ENCODE measurements at regions not wholly inside any gene's neighbourhood (a gene's known extent, or its start where the extent isn't known, plus 50 kb on each side); places are given as distances from the start of the nearest gene placed in this dataset.

DNA sequence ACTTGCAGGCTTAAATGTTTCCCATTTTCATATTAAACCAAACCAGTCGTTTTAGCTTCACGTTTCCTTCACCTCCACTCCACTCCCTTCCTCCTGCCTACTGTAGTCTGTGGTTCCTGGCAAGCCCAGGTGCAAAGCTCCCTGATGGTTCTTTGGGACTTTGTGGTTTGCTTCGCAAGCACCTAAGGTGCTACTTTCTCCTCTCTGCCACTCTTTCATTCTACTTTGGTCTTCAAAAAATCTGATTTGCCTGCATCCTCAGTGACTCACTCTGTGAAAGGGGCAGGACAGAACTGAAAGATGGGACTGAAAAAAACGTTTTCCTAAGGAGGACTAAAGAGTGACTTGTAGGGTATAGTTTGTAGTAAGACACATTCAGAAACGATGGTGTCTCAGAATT lies 228.4 kb downstream of the CYRIA start:
- TF ChIP-seq CTCF (IDR thresholded peaks at IDR 0.05; ENCODE audit: borderline replicate concordance, insufficient read depth, low read depth, low read length), result no peak
- H3K4me3 ChIP-seq (ENCODE audit: low read depth, low read length), result no peak overlapping the region

GRCh38 chr2:16434393-16434792 lies 231.2 kb downstream of the CYRIA start:
- no peak overlapping the region for H3K4me3 ChIP-seq (ENCODE audit: low read depth, low read length)
- no peak for TF ChIP-seq CTCF (IDR thresholded peaks at IDR 0.05; ENCODE audit: borderline replicate concordance, insufficient read depth, low read depth, low read length)

DNA sequence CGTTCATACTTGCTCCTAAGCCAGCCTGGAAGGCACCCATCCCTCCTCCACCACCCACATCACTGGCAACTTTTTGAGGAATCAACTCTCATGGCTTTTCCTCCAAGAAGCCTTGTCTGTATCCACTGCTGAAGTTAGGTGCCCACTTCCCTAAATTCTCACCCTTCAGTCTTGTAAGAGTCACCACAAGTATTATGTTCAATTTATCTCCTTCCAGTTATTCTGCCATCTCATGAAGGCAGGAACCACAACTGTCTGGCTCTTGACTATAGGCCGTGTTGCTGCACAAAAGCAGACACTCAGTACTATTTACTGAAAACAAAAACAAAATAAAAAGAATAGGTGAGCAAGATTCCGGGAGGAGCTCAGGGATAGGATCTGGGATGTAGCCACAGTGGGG lies 234.8 kb downstream of the CYRIA start:
- TF ChIP-seq CTCF (IDR thresholded peaks at IDR 0.05; ENCODE audit: borderline replicate concordance, insufficient read depth, low read depth, low read length), result no peak

DNA sequence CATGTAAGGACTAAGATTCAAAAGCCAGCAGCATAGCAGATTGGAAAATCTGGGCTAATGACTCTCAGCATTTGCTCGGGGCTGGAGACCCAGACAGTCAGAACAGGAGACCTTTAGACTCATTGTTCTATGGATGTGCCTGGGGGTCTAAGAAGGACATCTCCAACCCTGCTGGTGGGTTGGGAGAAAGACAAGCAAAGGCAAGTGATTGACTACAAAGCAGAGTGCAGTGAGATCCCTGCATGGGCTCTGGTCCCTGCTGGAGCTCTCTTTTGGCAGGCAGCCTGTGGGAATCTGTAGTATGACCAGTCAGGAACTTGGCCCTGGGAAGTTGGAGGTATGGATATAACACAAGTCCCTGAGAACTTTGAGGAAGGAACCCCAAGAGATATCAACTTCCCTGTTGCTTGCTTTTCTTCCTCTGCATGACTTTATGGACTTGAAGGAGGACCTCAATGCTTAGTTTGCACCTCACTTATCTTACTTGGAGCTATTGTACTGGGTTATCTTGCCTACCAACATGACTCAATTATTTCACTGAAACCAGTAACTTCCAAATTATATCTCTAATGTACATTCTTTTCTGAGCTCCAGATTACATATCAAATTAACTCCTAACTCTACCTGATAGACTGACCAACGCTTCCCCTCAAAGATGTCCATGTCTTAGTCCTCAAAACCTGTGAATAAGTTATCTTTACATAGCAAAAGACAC lies 236.0 kb downstream of the CYRIA start:
- TF ChIP-seq CTCF (IDR thresholded peaks at IDR 0.05; ENCODE audit: borderline replicate concordance, insufficient read depth, low read depth, low read length), result no peak

More for the DNA sequence above, 234.8 kb downstream of the CYRIA start:
- H3K4me3 ChIP-seq (ENCODE audit: low read depth, low read length), result no peak overlapping the region

GRCh38 chr2:16429002-16429401 lies 236.6 kb downstream of the CYRIA start:
- no peak for TF ChIP-seq CTCF (IDR thresholded peaks at IDR 0.05; ENCODE audit: borderline replicate concordance, insufficient read depth, low read depth, low read length)
- H3K4me3 ChIP-seq (ENCODE audit: low read depth, low read length), result no peak overlapping the region

More for the DNA sequence above, 236.0 kb downstream of the CYRIA start:
- H3K4me3 ChIP-seq (ENCODE audit: low read depth, low read length), result no peak overlapping the region

DNA sequence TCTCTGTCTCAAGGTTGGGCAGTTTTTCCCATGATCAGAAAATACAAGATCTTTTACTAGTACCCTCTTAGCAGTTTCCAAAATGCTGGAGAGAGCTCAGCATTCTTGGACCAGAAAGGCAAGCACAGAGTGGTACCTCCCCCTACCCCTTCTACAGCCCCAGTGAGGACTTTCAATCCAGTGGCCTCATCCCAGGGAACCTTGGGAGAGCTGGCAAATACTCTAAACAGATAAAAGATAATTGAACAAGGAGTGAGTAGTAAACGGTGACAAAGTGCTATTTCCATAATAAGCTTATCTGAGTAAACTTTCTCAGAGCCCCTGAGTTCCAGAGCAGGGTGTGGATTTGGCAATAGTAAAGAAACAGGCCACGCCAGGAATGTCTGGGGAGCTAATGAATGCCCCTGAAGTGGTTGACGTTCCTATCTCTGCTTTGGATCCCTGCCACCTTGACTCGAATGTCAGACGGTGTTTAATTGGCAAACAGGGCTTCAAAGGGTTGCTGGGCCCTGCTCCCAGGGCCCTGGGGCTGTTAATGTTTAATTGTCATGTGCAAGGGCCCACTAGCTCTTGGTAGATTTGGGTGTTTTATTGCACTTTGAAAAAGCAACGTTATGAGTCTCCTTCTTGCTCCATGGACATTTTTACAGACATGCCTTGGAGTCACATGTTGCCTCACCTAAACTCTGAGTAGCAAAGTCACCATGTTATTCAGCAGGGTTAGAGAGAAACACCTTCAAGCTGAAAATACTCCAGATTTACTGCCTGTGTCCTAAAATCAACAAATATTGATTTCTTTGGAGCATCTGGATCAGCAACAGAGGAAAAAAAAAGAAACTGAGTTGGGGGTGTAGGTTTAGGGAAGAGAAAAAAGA lies 239.9 kb downstream of the CYRIA start:
- no peak overlapping the region for H3K4me3 ChIP-seq (ENCODE audit: low read depth, low read length)
- TF ChIP-seq CTCF (IDR thresholded peaks at IDR 0.05; ENCODE audit: borderline replicate concordance, insufficient read depth, low read depth, low read length), result no peak
